ENCODE measurements at regions not wholly inside any gene's neighbourhood (a gene's known extent, or its start where the extent isn't known, plus 50 kb on each side); places are given as distances from the start of the nearest gene placed in this dataset.

GRCh38 chr14:53716578-53716977 lies 240.0 kb downstream of the BMP4 start:
- ChIA-PET POLR2A (ENCODE audit: partially characterized antibody) (no interaction called here), CTCF (ENCODE audit: partially characterized antibody) (no interaction called here)
- H3K23me2 ChIP-seq (ENCODE audit: low read depth, low read length), result no peaks in the 10 kb centered on the region; the same call in 1 of the 2 replicates
- no peak overlapping the region for H3K4me2 ChIP-seq (ENCODE audit: insufficient read depth in 1 of 2, low read depth in 2 of 2, low read length in 2 of 2)
- H4K20me1 ChIP-seq (replicated peaks in 1 of 2; ENCODE audit: control insufficient read depth in 1 of 2, insufficient read depth in 2 of 2, low read length in 2 of 2), result no peaks in the 10 kb centered on the region
- H2AFZ ChIP-seq (ENCODE audit: low read length), result no peak overlapping the region
- no peak overlapping the region for H2BK20ac ChIP-seq (ENCODE audit: low read length)
- H3K23ac ChIP-seq (ENCODE audit: insufficient read length), result no peak overlapping the region
- H3K9me3 ChIP-seq (ENCODE audit: insufficient read depth in 2 of 2, low read depth in 1 of 2, low read length in 1 of 2), result no peaks in the 10 kb centered on the region
- no peak overlapping the region for H4K5ac ChIP-seq (ENCODE audit: insufficient read length, low read depth, low read length)
- no peak overlapping the region for H3K4ac ChIP-seq (replicated peaks; ENCODE audit: insufficient read length, low read depth, low read length)
- no peak overlapping the region for H4K8ac ChIP-seq (ENCODE audit: extremely low read depth, insufficient read depth, low read length)
- 88% methylated on average over 6 of the region's 6 CpGs; no CpG with 5 or more reads in 1 of the 2 experiments for WGBS, 2 experiments (ENCODE audit: extremely low coverage in 1 of 2, insufficient coverage in 1 of 2, insufficient read length in 1 of 2, insufficient replicate concordance in 2 of 2, low coverage in 1 of 2, low lambda C conversion rate in 2 of 2, missing lambda C conversion rate in 1 of 2)
- H3K27ac ChIP-seq (ENCODE audit: low read depth, low read length), result no peak overlapping the region
- H2BK15ac ChIP-seq (ENCODE audit: low read length), result no peak overlapping the region
- no peaks in the 10 kb centered on the region for H3K36me3 ChIP-seq (ENCODE audit: control insufficient read depth in 2 of 4, insufficient read depth in 4 of 4, low read length in 3 of 4)
- no peak overlapping the region for H3K9ac ChIP-seq (replicated peaks in 1 of 4; ENCODE audit: extremely low read depth in 1 of 4, low read depth in 3 of 4, low read length in 3 of 4)
- H3K79me2 ChIP-seq (ENCODE audit: control insufficient read depth in 1 of 2, insufficient read depth in 2 of 2, low read length in 2 of 2), result no peaks in the 10 kb centered on the region
- FAIRE-seq (no peak), DNase-seq (ENCODE audit: low read depth in 1 of 2, low spot score in 2 of 2) (no peak)
- H3K4me3 ChIP-seq (ENCODE audit: extremely low read depth in 1 of 4, insufficient read depth in 2 of 4, low read depth in 3 of 4, low read length in 4 of 4), result no peak overlapping the region
- H2BK12ac ChIP-seq (ENCODE audit: low read depth, low read length), result no peak overlapping the region
- no peak overlapping the region for H4K91ac ChIP-seq (replicated peaks; ENCODE audit: insufficient read length, low read length)
- no peaks in the 10 kb centered on the region for H3K27me3 ChIP-seq (replicated peaks in 1 of 4; ENCODE audit: control insufficient read depth in 3 of 4, extremely low read depth in 1 of 4, insufficient read depth in 3 of 4, low read length in 3 of 4)
- no peaks in the 10 kb centered on the region for H3K79me1 ChIP-seq (ENCODE audit: low read depth, low read length)
- no peak overlapping the region for H3K18ac ChIP-seq (ENCODE audit: extremely low read depth, low read length)
- H2BK5ac ChIP-seq (ENCODE audit: low read depth, low read length), result no peak overlapping the region
- no peak overlapping the region for H3K14ac ChIP-seq (ENCODE audit: insufficient read length)
- no peak overlapping the region for H3K56ac ChIP-seq (replicated peaks; ENCODE audit: insufficient read length, low read depth, low read length)
- H2BK120ac ChIP-seq (replicated peaks; ENCODE audit: low read depth, low read length), result no peak overlapping the region
- H3K4me1 ChIP-seq (replicated peaks in 1 of 4; ENCODE audit: control insufficient read depth in 3 of 4, insufficient read depth in 4 of 4, low read length in 3 of 4), result no peaks in the 10 kb centered on the region
- no peak overlapping the region for H2AK5ac ChIP-seq (ENCODE audit: low read depth, low read length)
- TF ChIP-seq BACH1 (IDR thresholded peaks at IDR 0.05; ENCODE audit: low read length), result no peak
- TF ChIP-seq ATF2 (IDR thresholded peaks at IDR 0.05; ENCODE audit: low read length), result no peak
- no peak for TF ChIP-seq GTF2F1 (IDR thresholded peaks at IDR 0.05; ENCODE audit: borderline replicate concordance, low read depth, low read length)
- TF ChIP-seq FOSL1 (IDR thresholded peaks at IDR 0.05; ENCODE audit: insufficient read depth, low read depth, low read length), result no peak
- no peak for TF ChIP-seq BCL11A (IDR thresholded peaks at IDR 0.05; ENCODE audit: low read depth in 2 of 2, low read length in 2 of 2)

All from H1 (cell line).